ENCODE measurements at regions not wholly inside any gene's neighbourhood (a gene's known extent, or its start where the extent isn't known, plus 50 kb on each side); places are given as distances from the start of the nearest gene placed in this dataset.
A peak's percentile ranks its signal among the peaks of the same experiment; 100 is the strongest.
"Not testable (repeated sequence)": the region's sequence is repeated elsewhere in the genome, so short reads cannot be mapped to it uniquely, and the experiment has no call there.

- no peaks in the 10 kb centered on the region for H3K79me2 ChIP-seq (ENCODE audit: insufficient read depth, low read length)
- H3K4me2 ChIP-seq (ENCODE audit: insufficient read depth, low read length) = no peak overlapping the region
- H3K36me3 ChIP-seq (ENCODE audit: insufficient read depth, low read length) = no peaks in the 10 kb centered on the region
- no peak for ATAC-seq (ENCODE audit: insufficient read depth, low read depth)
- no peak overlapping the region for H3K27ac ChIP-seq (ENCODE audit: low read length)
- no peaks in the 10 kb centered on the region for H3K27me3 ChIP-seq (ENCODE audit: insufficient read depth, low read length, poor library complexity)
- H4K20me1 ChIP-seq (ENCODE audit: insufficient read depth, low read length) = no peaks in the 10 kb centered on the region
- no peak overlapping the region for H3K9ac ChIP-seq (ENCODE audit: low read depth, low read length)
- no peak overlapping the region for H3K4me3 ChIP-seq (ENCODE audit: low read depth in 1 of 2, low read length in 2 of 2)
- no peak for DNase-seq
- H3K9me3 ChIP-seq (ENCODE audit: insufficient read depth, low read length, severe bottlenecking) = no peaks in the 10 kb centered on the region
- H3K4me1 ChIP-seq (ENCODE audit: insufficient read depth, low read length) = no peaks in the 10 kb centered on the region
- TF ChIP-seq EZH2 (IDR thresholded peaks at IDR 0.05; ENCODE audit: borderline replicate concordance, low read depth, low read length, severe bottlenecking) (no peak), CTCF (IDR thresholded peaks at IDR 0.05; ENCODE audit: borderline replicate concordance, extremely low read depth, low read length, poor library complexity, severe bottlenecking) (no peak)
- no peak overlapping the region for H2AFZ ChIP-seq (ENCODE audit: low read depth, low read length)
These were observed 108.2 kb upstream of the MAGEE2 start for GRCh38 chrX:75893281-75893680.

GRCh38 chrX:75911716-75912115 lies 126.7 kb upstream of the MAGEE2 start:
- Histone ChIP-seq H3K4me2 (ENCODE audit: insufficient read depth, low read length) (no peak overlapping the region), H3K9ac (ENCODE audit: low read depth, low read length) (no peak overlapping the region), H2AFZ (ENCODE audit: low read depth, low read length) (no peak overlapping the region), H3K27me3 (ENCODE audit: insufficient read depth, low read length, poor library complexity) (no peaks in the 10 kb centered on the region), H3K36me3 (ENCODE audit: insufficient read depth, low read length) (no peaks in the 10 kb centered on the region), H4K20me1 (ENCODE audit: insufficient read depth, low read length) (no peaks in the 10 kb centered on the region), H3K4me3 (ENCODE audit: low read depth in 1 of 2, low read length in 2 of 2) (no peak overlapping the region), H3K27ac (ENCODE audit: low read length) (no peak overlapping the region), H3K79me2 (ENCODE audit: insufficient read depth, low read length) (no peaks in the 10 kb centered on the region), H3K4me1 (ENCODE audit: insufficient read depth, low read length) (no peaks in the 10 kb centered on the region), H3K9me3 (ENCODE audit: insufficient read depth, low read length, severe bottlenecking) (no peaks in the 10 kb centered on the region)
- ATAC-seq (ENCODE audit: insufficient read depth, low read depth) (no peak), DNase-seq (no peak)
- TF ChIP-seq EZH2 (IDR thresholded peaks at IDR 0.05; ENCODE audit: borderline replicate concordance, low read depth, low read length, severe bottlenecking) (no peak), CTCF (IDR thresholded peaks at IDR 0.05; ENCODE audit: borderline replicate concordance, extremely low read depth, low read length, poor library complexity, severe bottlenecking) (no peak)

GRCh38 chrX:75957107-75957610 lies 172.1 kb upstream of the MAGEE2 start:
- no peak overlapping the region for H3K9ac ChIP-seq (ENCODE audit: low read depth, low read length)
- no peak for DNase-seq
- H3K36me3 ChIP-seq (ENCODE audit: insufficient read depth, low read length) = no peaks in the 10 kb centered on the region
- H3K79me2 ChIP-seq (ENCODE audit: insufficient read depth, low read length) = no peaks in the 10 kb centered on the region
- H3K27me3 ChIP-seq (ENCODE audit: insufficient read depth, low read length, poor library complexity) = no peaks in the 10 kb centered on the region
- no peak overlapping the region for H3K4me3 ChIP-seq (ENCODE audit: low read depth in 1 of 2, low read length in 2 of 2)
- no peak overlapping the region; the same call in 1 of the 2 replicates for H2AFZ ChIP-seq (ENCODE audit: low read depth, low read length)
- no peaks in the 10 kb centered on the region for H4K20me1 ChIP-seq (ENCODE audit: insufficient read depth, low read length)
- H3K9me3 ChIP-seq (ENCODE audit: insufficient read depth, low read length, severe bottlenecking) = peaks cover 2% of the 10 kb centered on the region
- H3K27ac ChIP-seq (ENCODE audit: low read length) = peak overlapping the region; percentile 63
- H3K4me1 ChIP-seq (ENCODE audit: insufficient read depth, low read length) = peaks cover 10% of the 10 kb centered on the region
- H3K4me2 ChIP-seq (ENCODE audit: insufficient read depth, low read length) = no peak overlapping the region
- TF ChIP-seq CTCF (IDR thresholded peaks at IDR 0.05; ENCODE audit: borderline replicate concordance, extremely low read depth, low read length, poor library complexity, severe bottlenecking) (no peak), EZH2 (IDR thresholded peaks at IDR 0.05; ENCODE audit: borderline replicate concordance, low read depth, low read length, severe bottlenecking) (no peak)
- no peak for ATAC-seq (ENCODE audit: insufficient read depth, low read depth)

GRCh38 chrX:75961321-75961720 lies 176.3 kb upstream of the MAGEE2 start:
- H3K36me3 ChIP-seq (ENCODE audit: insufficient read depth, low read length); H2AFZ ChIP-seq (ENCODE audit: low read depth, low read length); H4K20me1 ChIP-seq (ENCODE audit: insufficient read depth, low read length); H3K79me2 ChIP-seq (ENCODE audit: insufficient read depth, low read length); H3K4me2 ChIP-seq (ENCODE audit: insufficient read depth, low read length); H3K27ac ChIP-seq (ENCODE audit: low read length); ATAC-seq (ENCODE audit: insufficient read depth, low read depth); H3K9me3 ChIP-seq (ENCODE audit: insufficient read depth, low read length, severe bottlenecking); H3K4me3 ChIP-seq (ENCODE audit: low read depth in 1 of 2, low read length in 2 of 2); H3K9ac ChIP-seq (ENCODE audit: low read depth, low read length); DNase-seq; H3K27me3 ChIP-seq (ENCODE audit: insufficient read depth, low read length, poor library complexity): not testable (repeated sequence)
- H3K4me1 ChIP-seq (ENCODE audit: insufficient read depth, low read length) = peaks cover 10% of the 10 kb centered on the region

Data from DND-41 (cell line).